ENCODE measurements at regions not wholly inside any gene's neighbourhood (a gene's known extent, or its start where the extent isn't known, plus 50 kb on each side); places are given as distances from the start of the nearest gene placed in this dataset.

GRCh38 chr2:155583674-155584195, 748.8 kb downstream of the NR4A2 start:
- H3K9ac ChIP-seq (ENCODE audit: extremely low read depth, insufficient read length, low read length): no peak overlapping the region
- no peak overlapping the region for H4K5ac ChIP-seq (ENCODE audit: insufficient read length, low read depth, low read length)
- H4K8ac ChIP-seq (replicated peaks; ENCODE audit: insufficient read length, low read depth, low read length): no peak overlapping the region
- H3K14ac ChIP-seq (ENCODE audit: insufficient read depth, low read length): no peak overlapping the region
- no peaks in the 10 kb centered on the region for H3K9me3 ChIP-seq (ENCODE audit: control insufficient read depth, low read depth, low read length)
- H2AK5ac ChIP-seq (ENCODE audit: insufficient read length, low read length): no peak overlapping the region
- no peaks in the 10 kb centered on the region for H3K23me2 ChIP-seq (ENCODE audit: insufficient read length, low read depth, low read length, poor library complexity, severe bottlenecking)
- H2BK15ac ChIP-seq (ENCODE audit: low read depth, low read length): no peak overlapping the region
- no peaks in the 10 kb centered on the region for H4K20me1 ChIP-seq (ENCODE audit: control insufficient read depth, insufficient read depth, insufficient read length)
- no peak overlapping the region for H3K56ac ChIP-seq (ENCODE audit: insufficient read length, low read depth, low read length)
- H3K4me2 ChIP-seq (ENCODE audit: insufficient read depth, insufficient read length, low read length): no peak overlapping the region
- no peak overlapping the region for H3K18ac ChIP-seq (ENCODE audit: insufficient read length, low read depth, low read length)
- H4K91ac ChIP-seq (ENCODE audit: insufficient read length, low read depth, low read length): no peak overlapping the region
- no peaks in the 10 kb centered on the region for H3K79me1 ChIP-seq (ENCODE audit: insufficient read depth, low read depth, low read length, poor library complexity, severe bottlenecking)
- no peak overlapping the region for H2BK12ac ChIP-seq (ENCODE audit: insufficient read length, low read depth, low read length)
- no peak overlapping the region; a peak in 1 of 7 replicates for H3K27ac Mint-ChIP-seq
- no peak overlapping the region for H2BK120ac ChIP-seq (ENCODE audit: low read depth, low read length, poor library complexity, severe bottlenecking)
- peaks cover 0 to 4% (median 0%) of the 10 kb centered on the region in 3 experiments; a peak in 2 of 7 replicates for H3K36me3 Mint-ChIP-seq (ENCODE audit: insufficient read depth in 1 of 3, low read depth in 3 of 3)
- H3K4me1 ChIP-seq (ENCODE audit: insufficient read depth, low read length): no peaks in the 10 kb centered on the region
- no peak for DNase-seq
- no peak overlapping the region for H2AFZ ChIP-seq (ENCODE audit: low read length)
- H3K79me2 ChIP-seq (ENCODE audit: insufficient read depth, low read length): no peaks in the 10 kb centered on the region
- TF ChIP-seq, protein P1, sequence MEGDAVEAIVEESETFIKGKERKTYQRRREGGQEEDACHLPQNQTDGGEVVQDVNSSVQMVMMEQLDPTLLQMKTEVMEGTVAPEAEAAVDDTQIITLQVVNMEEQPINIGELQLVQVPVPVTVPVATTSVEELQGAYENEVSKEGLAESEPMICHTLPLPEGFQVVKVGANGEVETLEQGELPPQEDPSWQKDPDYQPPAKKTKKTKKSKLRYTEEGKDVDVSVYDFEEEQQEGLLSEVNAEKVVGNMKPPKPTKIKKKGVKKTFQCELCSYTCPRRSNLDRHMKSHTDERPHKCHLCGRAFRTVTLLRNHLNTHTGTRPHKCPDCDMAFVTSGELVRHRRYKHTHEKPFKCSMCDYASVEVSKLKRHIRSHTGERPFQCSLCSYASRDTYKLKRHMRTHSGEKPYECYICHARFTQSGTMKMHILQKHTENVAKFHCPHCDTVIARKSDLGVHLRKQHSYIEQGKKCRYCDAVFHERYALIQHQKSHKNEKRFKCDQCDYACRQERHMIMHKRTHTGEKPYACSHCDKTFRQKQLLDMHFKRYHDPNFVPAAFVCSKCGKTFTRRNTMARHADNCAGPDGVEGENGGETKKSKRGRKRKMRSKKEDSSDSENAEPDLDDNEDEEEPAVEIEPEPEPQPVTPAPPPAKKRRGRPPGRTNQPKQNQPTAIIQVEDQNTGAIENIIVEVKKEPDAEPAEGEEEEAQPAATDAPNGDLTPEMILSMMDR (conservative IDR thresholded peaks at IDR 0.05): no peak
- peaks cover 4 to 14% of the 10 kb centered on the region in 2 experiments; a peak in 2 of 5 replicates for H3K9me3 Mint-ChIP-seq
- H2BK5ac ChIP-seq (ENCODE audit: insufficient read length, low read length): no peak overlapping the region
- H3K27ac ChIP-seq (ENCODE audit: insufficient read length, low read depth, low read length): no peak overlapping the region
- no peak overlapping the region for H2BK20ac ChIP-seq (ENCODE audit: low read depth, low read length, poor library complexity, severe bottlenecking)
- H3T11ph ChIP-seq (ENCODE audit: low read length): no peak overlapping the region
- no peak overlapping the region for H3K4me3 Mint-ChIP-seq
- no peaks in the 10 kb centered on the region for H3K4me1 Mint-ChIP-seq
- H3K23ac ChIP-seq (ENCODE audit: insufficient read length, low read depth, low read length): no peak overlapping the region
- H3K27me3 Mint-ChIP-seq (ENCODE audit: low read depth): no peaks in the 10 kb centered on the region
- no peak overlapping the region for H3K4ac ChIP-seq (ENCODE audit: low read depth, low read length)
- no CpG with 5 or more reads among the region's 2 CpGs for WGBS (ENCODE audit: extremely low coverage, insufficient read length, low lambda C conversion rate)
- H3K27me3 ChIP-seq (ENCODE audit: insufficient read depth, low read length): no peaks in the 10 kb centered on the region

All from H9 (cell line).